NT2/D1 (cell line): ENCODE measurements at regions not wholly inside any gene's neighbourhood (a gene's known extent, or its start where the extent isn't known, plus 50 kb on each side); places are given as distances from the start of the nearest gene placed in this dataset.

Experiments
- DNase-seq: peaks from one replicate; pipeline ENCODE4 v3.0.0-alpha.2; 2011; ENCODE audit warnings: low read depth, low spot score
- H3K27me3 ChIP-seq: 2 replicates; pipeline ENCODE4 v1.6.0; 2011; ENCODE audit warnings: mild to moderate bottlenecking; ENCODE audit not compliant: insufficient read length, insufficient read depth
- H3K36me3 ChIP-seq: 2 replicates; pipeline ENCODE4 v1.6.1; 2011; ENCODE audit warnings: mild to moderate bottlenecking, low read length, mixed read lengths; ENCODE audit not compliant: insufficient read depth, insufficient read length
- H3K4me1 ChIP-seq: 2 replicates; pipeline ENCODE4 v1.5.1; 2011; ENCODE audit not compliant: insufficient read depth, insufficient read length
- H3K4me3 ChIP-seq: 2 replicates; pipeline ENCODE4 v1.5.1; 2011; ENCODE audit warnings: low read depth; ENCODE audit not compliant: insufficient read length
- H3K9ac ChIP-seq: 2 replicates; pipeline ENCODE4 v1.6.0; 2011; ENCODE audit warnings: low read depth; ENCODE audit not compliant: insufficient read length
- H3K9me3 ChIP-seq: 2 replicates; pipeline ENCODE4 v1.5.1; 2011; ENCODE audit warnings: mild to moderate bottlenecking, low read length; ENCODE audit not compliant: insufficient read depth
- SUZ12 ChIP-seq: IDR thresholded peaks from 2 replicates; pipeline ENCODE4 v1.6.1; 2011; ENCODE audit not compliant: insufficient read length, insufficient read depth; ENCODE audit errors: extremely low read depth
- YY1 ChIP-seq: IDR thresholded peaks from 2 replicates; pipeline ENCODE4 v1.6.1; 2011; ENCODE audit not compliant: insufficient read length, insufficient read depth
- ZNF274 ChIP-seq: IDR thresholded peaks from 2 replicates; pipeline ENCODE4 v1.6.1; 2011; ENCODE audit warnings: mild to moderate bottlenecking, low read depth, low read length

- H3K36me3 ChIP-seq, result no peaks in the 10 kb centered on the region
- no peaks in the 10 kb centered on the region for H3K9me3 ChIP-seq
- TF ChIP-seq YY1 (no peak), SUZ12 (no peak), ZNF274 (no peak)
- H3K9ac ChIP-seq, result no peak overlapping the region
- DNase-seq, result no peak
- H3K4me1 ChIP-seq, result no peaks in the 10 kb centered on the region
- no peak overlapping the region for H3K4me3 ChIP-seq
- no peaks in the 10 kb centered on the region for H3K27me3 ChIP-seq
Measured at GRCh38 chr12:78719721-78720120, 144.9 kb upstream of the SYT1 start.

- no peak overlapping the region for H3K9ac ChIP-seq
- H3K27me3 ChIP-seq, result no peaks in the 10 kb centered on the region
- H3K9me3 ChIP-seq, result no peaks in the 10 kb centered on the region
- TF ChIP-seq YY1 (no peak), SUZ12 (no peak), ZNF274 (no peak)
- no peaks in the 10 kb centered on the region for H3K36me3 ChIP-seq
- H3K4me3 ChIP-seq, result no peak overlapping the region
- DNase-seq, result no peak
- H3K4me1 ChIP-seq, result no peaks in the 10 kb centered on the region
Measured at GRCh38 chr12:78721906-78722305, 142.7 kb upstream of the SYT1 start.

- H3K36me3 ChIP-seq, result no peaks in the 10 kb centered on the region
Measured at GRCh38 chr12:78725033-78725432, 139.5 kb upstream of the SYT1 start.

GRCh38 chr12:78725951-78726580 is 138.5 kb upstream of the SYT1 start:
- Histone ChIP-seq H3K4me3 (no peak overlapping the region), H3K9me3 (no peaks in the 10 kb centered on the region), H3K36me3 (no peaks in the 10 kb centered on the region), H3K4me1 (no peaks in the 10 kb centered on the region), H3K9ac (no peak overlapping the region), H3K27me3 (no peaks in the 10 kb centered on the region)
- no peak for DNase-seq
- no peak for TF ChIP-seq SUZ12
- TF ChIP-seq YY1, result no peak
- no peak for TF ChIP-seq ZNF274

More at GRCh38 chr12:78725033-78725432, 139.5 kb upstream of the SYT1 start:
- Histone ChIP-seq H3K9me3 (no peaks in the 10 kb centered on the region), H3K9ac (no peak overlapping the region), H3K4me3 (no peak overlapping the region), H3K27me3 (no peaks in the 10 kb centered on the region), H3K4me1 (no peaks in the 10 kb centered on the region)
- no peak for DNase-seq
- no peak for TF ChIP-seq YY1
- TF ChIP-seq ZNF274, result no peak
- TF ChIP-seq SUZ12, result no peak

- H3K27me3 ChIP-seq, result no peaks in the 10 kb centered on the region
- no peak overlapping the region for H3K9ac ChIP-seq
- TF ChIP-seq YY1, result no peak
- TF ChIP-seq ZNF274, result no peak
- no peak for TF ChIP-seq SUZ12
- no peaks in the 10 kb centered on the region for H3K9me3 ChIP-seq
- H3K4me1 ChIP-seq, result no peaks in the 10 kb centered on the region
- no peak overlapping the region for H3K4me3 ChIP-seq
- no peak for DNase-seq
- no peaks in the 10 kb centered on the region for H3K36me3 ChIP-seq
Measured at GRCh38 chr12:78726854-78727253, 137.7 kb upstream of the SYT1 start.

- no peaks in the 10 kb centered on the region for H3K36me3 ChIP-seq
- TF ChIP-seq SUZ12, result no peak
Measured at GRCh38 chr12:78732481-78732880, 132.1 kb upstream of the SYT1 start.

GRCh38 chr12:78739653-78740052 is 124.9 kb upstream of the SYT1 start:
- H3K4me1 ChIP-seq, result no peaks in the 10 kb centered on the region
- no peak for TF ChIP-seq SUZ12
- no peak for TF ChIP-seq ZNF274
- no peak for TF ChIP-seq YY1
- no peak for DNase-seq
- H3K36me3 ChIP-seq, result no peaks in the 10 kb centered on the region
- H3K9ac ChIP-seq, result no peak overlapping the region
- H3K27me3 ChIP-seq, result no peaks in the 10 kb centered on the region
- no peak overlapping the region for H3K4me3 ChIP-seq
- no peaks in the 10 kb centered on the region for H3K9me3 ChIP-seq

More at GRCh38 chr12:78732481-78732880, 132.1 kb upstream of the SYT1 start:
- no peak for DNase-seq
- no peak overlapping the region for H3K9ac ChIP-seq
- H3K4me3 ChIP-seq, result no peak overlapping the region
- H3K27me3 ChIP-seq, result no peaks in the 10 kb centered on the region
- H3K4me1 ChIP-seq, result no peaks in the 10 kb centered on the region
- H3K9me3 ChIP-seq, result no peaks in the 10 kb centered on the region

- no peak for DNase-seq
- Histone ChIP-seq H3K9me3 (no peaks in the 10 kb centered on the region), H3K4me3 (no peak overlapping the region), H3K27me3 (no peaks in the 10 kb centered on the region), H3K36me3 (no peaks in the 10 kb centered on the region), H3K4me1 (no peaks in the 10 kb centered on the region), H3K9ac (no peak overlapping the region)
- TF ChIP-seq SUZ12 (no peak), YY1 (no peak), ZNF274 (no peak)
Measured at GRCh38 chr12:78746001-78746400, 118.6 kb upstream of the SYT1 start.
